ENCODE measurements at regions not wholly inside any gene's neighbourhood (a gene's known extent, or its start where the extent isn't known, plus 50 kb on each side); places are given as distances from the start of the nearest gene placed in this dataset.
"Not testable (repeated sequence)": the region's sequence is repeated elsewhere in the genome, so short reads cannot be mapped to it uniquely, and the experiment has no call there.

DNA sequence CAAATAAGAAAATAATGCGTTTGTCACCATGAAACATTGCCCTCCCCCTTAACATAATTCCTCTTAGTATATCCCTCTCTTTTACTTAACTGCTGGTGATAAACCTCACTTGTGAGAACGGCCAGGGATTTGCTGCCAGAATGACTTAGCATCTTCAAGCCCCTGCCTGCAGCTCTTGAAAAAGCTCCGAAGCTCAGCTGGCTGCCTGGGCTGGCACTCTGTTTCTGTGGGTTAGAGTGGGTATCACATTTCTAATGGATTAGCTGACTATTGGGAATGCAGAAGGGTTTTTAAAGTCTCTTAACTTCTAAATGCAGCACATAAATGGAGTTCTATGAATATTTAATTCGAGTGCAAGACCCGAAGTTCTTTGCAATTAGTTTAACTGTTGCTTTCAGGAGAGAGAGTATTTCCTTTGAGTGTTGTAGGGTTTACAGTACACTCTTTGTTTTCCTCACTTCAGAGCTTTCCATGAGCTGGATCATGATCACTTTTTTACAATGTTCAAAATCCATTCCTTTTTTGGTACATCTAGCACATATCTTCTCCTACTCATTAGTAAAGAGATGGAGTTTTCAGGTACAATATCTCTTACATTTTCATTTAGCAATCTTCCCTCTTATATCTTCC lies 124.7 kb upstream of the RBMS3 start:
- no peak for DNase-seq

DNA sequence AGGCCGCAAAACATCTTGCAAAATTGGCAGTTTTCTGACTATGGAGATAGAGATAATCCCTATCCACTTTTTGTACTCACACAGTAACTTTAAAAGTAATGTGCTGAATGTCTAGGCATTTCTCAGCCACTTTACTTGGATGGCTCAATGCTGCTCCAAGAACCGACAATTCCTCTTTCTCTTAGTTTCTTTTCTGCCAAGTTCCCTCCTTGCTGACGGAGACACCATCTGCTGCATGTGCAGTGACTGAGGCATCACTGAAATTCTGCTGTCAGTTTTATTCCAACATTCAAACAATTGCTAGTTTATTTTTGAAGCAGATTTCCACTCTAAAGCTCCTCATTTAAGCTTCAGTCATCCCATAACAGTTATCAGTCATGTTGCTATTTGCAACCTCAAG lies 116.0 kb upstream of the RBMS3 start:
- DNase-seq, result no peak

DNA sequence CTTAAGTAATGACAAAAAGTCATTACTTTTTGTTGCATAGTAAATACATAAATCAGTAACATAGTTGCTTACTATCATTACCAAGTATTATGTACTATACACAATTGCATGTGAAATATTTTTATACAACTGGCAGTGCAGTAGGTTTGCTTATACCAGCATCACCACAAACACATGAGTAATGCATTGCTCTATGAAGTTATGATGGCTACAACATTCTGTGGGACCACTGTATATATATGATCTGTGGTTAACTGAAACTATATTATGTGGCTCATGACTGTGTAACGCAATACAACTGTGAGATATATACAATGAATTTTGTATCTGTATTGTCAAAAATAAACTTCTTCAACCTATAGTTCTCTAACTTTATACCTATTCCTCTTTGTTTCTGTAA lies 113.7 kb upstream of the RBMS3 start:
- no peak for DNase-seq

- no peak for DNase-seq
Observed at GRCh38 chr3:29168081-29168480, 112.8 kb upstream of the RBMS3 start.

DNA sequence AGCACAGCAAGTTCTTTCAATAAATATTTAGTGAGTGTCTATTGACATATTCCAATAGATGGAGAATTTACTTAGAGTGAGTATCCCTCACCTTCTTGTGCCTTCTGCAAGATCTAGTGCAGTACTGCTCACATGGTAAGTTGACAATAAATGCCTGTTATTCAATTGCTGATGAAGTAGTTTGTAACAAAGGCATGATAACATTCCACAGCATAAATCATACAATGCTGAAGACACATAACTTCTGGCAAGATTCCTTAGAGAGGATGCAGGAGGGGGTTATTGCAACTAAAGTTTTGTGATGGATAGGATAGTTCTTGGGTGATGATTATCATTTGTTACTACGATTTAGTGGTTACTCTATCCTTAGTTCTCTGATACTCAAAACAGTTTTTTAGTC lies 112.2 kb upstream of the RBMS3 start:
- no peak for DNase-seq

DNA sequence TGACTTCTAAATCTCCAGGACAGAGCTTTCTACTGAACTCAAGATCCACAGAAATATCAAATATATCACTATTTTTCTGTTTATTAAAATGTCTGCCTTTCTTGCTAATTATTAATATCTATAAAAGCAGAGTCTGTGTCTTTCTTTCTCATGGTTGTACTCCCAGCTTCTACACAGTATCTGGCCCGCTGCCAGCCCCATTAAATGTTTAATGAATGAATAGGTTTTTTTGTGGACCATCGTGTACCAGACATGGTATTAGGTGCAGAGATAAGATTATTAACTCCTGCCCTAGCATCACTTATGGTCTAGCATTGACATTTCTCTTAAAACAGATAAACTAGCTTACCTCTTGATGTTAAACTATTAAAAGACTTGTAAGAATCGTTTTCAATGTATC lies 111.4 kb upstream of the RBMS3 start:
- DNase-seq, result no peak

DNA sequence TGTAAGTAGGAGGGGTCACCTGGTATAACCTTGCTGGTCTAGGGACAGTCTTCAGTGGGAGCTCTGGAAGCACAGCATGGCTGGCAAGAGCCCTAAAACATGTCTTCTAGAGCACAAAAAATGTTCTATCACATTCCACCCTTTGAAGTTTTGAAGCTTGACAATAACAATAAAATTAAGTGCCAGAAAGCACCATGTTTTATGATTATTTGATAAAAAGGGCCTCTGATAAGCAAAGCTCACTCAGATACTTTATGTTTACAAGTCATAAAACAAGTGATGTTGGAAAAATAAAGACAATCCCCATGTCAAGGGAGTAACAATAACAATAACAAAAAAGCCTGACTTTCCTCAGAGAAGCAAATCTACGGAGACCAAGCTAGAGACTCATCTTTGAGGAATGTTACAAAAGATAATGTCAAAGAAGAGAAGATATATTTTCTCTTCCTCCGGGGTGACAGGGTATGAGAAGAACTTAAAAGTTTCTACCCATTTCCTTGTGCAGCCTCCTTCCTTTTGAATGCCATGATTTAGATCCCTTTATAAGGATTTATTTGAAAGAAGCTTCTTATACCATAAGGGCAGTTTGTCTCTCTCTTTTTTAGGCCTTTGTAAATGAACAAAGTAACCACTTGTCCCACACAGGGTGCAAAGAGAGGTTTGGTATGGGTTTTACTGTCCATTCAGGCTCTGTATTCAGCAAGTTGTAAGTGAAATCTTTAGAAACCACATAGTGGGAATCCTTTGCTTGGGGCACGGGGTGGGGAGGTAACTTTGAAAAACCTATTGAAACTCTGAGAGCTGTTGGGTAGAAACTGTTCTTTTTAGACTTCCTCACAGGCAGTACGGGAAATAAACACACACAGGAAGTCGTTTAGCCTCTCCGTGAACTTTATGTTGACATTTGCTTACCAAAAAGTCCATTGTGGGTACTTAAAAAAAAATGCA lies 109.6 kb upstream of the RBMS3 start:
- no peak for DNase-seq

DNA sequence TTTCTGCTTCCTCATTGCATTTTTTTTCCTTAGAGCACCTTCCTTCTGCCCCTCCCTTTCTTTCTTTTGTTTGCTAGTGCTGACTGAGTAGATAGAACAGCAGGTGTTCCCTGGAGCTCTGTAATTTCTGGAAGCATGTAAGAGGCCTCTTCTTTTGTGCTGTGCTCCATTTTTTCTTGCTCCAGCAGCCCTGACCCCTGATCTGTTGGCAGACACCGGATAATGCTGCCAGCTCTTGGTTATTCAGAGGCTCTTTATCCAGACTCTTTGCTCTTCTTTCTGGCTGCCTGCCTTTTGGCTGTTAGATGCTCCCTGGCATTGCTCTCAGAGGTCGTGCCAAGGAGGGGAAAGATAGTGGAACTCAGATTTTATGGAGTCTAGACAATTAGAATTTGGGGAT lies 104.4 kb upstream of the RBMS3 start:
- DNase-seq, result peak; percentile 36

DNA sequence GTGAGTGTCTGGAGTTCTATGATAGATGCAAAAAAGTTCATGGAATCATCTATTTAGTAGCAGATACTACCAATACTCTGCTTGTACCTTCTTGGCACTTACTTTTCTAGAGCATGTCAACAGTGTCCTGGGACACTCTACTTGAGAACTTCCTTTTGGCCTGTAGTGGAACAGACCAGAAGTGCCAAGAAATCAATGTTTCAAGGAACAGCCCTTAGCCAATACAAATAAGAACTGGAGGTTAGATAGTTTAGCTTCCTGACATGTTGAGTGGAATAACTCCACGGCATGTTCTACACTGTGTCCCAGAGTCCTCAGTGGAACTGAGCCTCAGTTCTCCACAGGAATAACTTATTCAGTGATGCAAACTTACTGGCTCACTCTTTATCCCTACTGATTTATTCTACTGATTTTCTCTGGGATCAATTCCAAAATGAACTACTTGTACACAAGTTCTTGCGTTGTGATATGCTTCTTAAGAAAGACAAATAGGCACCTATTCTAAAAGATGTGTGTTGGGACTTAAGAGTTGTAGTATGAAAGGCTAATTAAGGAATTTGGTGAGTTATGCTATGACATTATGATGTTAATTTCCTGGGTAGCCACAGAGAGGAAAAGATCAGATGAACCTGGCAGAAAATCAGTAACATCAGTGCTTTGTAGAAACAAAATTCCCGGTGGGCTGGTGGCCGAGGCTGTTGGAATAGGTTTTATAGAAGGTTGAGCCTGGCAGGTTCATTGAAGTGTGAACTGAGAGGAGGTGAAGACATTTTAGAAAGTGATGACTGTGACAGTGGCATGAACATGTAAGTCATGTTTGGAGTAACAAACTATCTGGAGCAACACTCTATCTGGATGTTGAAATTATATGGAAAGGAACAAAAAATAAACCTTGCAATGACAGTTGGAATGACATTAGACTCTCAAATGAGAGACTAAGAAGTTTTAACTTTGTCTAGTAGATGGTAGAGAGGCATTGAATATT lies 101.8 kb upstream of the RBMS3 start:
- DNase-seq, result no peak

GRCh38 chr3:29181149-29181780 lies 99.6 kb upstream of the RBMS3 start:
- no peak for DNase-seq

DNA sequence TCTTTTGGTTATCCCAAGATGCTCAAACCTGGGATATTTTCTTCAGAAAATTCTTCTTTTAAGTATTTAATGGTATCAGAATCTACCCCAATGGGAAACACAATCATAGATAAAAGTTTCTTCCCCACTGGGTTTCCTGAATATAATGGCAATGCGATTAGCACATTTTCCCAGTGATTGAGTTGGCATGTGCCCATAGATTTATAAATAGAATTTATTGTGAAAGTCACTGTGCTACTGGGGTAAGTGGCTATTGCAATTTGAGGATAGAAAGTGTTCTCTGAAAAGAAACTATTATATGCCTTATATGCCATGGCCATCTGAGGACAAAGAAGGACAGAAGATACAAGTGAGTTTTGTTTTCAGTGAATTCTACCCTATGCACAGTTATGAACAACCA lies 99.0 kb upstream of the RBMS3 start:
- no peak for DNase-seq

DNA sequence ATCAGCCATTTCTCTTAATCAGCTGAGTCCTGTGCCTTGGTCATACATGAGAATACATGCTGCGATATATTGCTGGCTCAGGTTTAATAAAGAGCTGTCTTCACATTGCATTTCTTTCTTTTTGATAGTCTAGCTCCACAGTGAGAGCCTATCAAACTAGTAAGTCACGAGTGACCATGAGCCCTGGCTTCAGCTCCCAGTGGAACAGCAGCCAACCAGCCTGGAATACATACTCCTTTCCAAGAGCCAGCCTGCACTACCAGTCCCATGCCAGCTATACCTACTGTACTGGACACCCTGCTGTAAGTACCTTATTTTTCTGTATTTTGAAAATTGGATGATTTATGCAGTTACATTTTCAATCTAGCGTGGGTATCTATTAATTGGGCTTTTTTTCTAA lies 98.0 kb upstream of the RBMS3 start:
- not testable (repeated sequence) for DNase-seq

DNA sequence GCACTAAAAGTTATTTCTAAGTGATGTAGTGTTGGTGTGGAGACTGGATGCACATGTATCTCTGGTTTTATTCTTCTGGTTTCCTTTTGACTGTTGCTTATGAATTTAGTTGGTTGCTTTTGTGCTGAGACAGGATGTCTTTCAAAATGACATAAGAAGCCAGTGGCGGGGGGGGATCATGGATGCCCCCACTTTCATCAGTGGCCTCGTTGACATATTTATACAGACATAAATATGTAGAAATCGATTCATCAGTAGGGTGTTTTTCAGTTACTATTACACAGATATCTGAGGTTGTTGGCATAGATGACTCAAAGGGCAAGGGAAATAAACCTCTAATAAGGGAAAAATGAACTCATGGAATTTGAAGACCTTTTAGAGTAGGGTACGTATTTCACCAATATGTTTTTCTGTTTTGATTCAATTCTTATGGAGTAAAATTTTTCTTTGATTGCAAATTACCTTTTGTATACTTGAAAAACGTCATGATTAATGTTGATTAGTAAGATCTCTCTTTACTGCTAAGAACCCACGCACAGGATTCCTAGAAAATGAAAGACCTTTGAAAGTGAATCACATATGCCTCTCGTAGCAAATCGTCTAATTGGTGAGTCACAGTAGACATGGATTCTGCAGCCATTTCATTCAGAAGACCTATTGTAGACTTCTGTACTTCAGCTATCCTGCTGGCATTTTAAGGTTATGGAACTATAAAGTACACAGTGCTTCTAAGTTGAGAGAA lies 97.4 kb upstream of the RBMS3 start:
- no peak for DNase-seq

GRCh38 chr3:29185706-29186105 lies 95.2 kb upstream of the RBMS3 start:
- DNase-seq, result no peak

DNA sequence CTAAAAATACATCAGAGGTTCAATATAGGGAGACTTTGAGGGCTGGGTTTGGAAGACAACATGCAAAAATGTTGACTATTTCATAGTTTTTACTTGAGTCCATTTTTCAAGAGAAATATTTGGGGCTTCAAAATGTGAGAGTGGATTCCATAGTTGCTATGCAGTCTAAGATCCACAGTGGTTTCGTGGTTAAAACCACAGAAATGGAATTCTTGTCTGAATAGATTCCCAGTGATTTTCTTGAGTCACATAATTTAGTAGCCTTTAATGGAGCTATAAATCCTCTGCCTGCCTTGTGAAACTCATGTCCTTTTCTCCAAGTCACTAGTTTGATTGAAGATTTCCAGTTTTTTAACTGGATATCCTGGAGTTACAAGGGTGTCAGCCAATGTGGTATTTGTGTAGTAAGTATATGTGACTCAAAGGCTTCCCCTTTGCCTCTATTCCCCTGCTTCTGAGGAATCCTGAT lies 94.7 kb upstream of the RBMS3 start:
- no peak for DNase-seq

GRCh38 chr3:29186982-29187725 lies 93.7 kb upstream of the RBMS3 start:
- no peak for DNase-seq

GRCh38 chr3:29189328-29189727 lies 91.5 kb upstream of the RBMS3 start:
- no peak for DNase-seq

GRCh38 chr3:29194139-29194538 lies 86.7 kb upstream of the RBMS3 start:
- DNase-seq, result no peak

- DNase-seq, result no peak
Observed at GRCh38 chr3:29195056-29195455, 85.8 kb upstream of the RBMS3 start.

DNA sequence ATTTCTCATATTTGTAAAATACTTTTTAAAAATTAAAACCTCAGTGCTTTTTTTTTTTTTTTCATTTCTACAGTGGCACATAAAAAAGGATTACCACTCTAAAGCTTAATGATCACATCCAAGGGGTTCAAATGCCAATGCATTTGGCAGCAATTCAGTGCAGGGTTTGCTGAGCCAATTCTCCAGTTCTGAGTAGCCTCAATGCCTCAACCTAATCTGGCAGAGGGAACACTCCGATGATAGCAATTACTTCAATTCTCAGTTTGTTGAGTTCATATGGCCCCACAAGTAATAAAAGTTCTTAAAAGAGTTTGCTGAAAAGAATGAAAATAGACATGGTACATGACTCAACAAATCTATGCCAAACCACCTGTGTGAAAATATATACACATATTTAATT lies 79.3 kb upstream of the RBMS3 start:
- DNase-seq, result no peak

GRCh38 chr3:29202378-29202777 lies 78.5 kb upstream of the RBMS3 start:
- DNase-seq, result no peak
